ENCODE measurements at regions not wholly inside any gene's neighbourhood (a gene's known extent, or its start where the extent isn't known, plus 50 kb on each side); places are given as distances from the start of the nearest gene placed in this dataset.
"Not testable (repeated sequence)": the region's sequence is repeated elsewhere in the genome, so short reads cannot be mapped to it uniquely, and the experiment has no call there.

DNA sequence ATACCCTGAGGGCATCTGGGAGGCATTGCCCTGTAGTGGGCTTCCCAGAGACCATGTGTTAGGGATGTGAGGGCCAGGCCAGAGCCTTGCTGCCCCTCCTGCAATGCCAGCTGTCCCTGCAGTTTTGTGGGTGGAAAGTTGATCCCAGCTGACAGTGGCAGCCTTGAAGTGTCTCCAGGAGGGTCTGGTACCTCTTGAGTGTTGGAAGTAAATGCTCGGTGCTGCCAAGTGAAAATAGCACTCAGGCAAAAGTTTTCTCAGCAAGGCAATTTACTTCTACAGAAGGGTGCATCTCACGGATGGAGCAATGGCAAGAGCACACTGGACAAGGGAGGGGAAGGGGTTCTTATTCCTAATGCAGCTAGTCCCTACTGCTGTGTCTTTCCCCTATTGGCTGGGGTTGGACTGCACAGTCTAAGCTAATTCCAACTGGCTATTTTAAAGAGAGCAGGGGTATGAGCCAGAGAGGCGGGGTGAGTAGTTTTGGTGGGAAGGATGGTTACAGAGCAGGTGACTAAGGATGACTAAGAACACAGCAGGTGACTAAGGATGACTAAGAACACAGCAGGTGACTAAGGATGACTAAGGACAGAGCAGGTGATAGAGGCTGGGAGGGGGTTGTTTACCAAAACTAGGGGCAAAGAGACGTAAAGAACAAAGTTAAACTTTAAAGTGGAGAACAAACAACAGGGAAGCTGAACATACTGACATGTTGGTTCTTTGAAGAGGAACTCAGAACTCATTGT lies 146.0 kb upstream of the PZP start (continued):
- TF ChIP-seq LCORL (IDR thresholded peaks at IDR 0.05); CREM (CRISPR knock-in tag; IDR thresholded peaks at IDR 0.05): not testable (repeated sequence)
- TF ChIP-seq LCORL (CRISPR knock-in tag; IDR thresholded peaks at IDR 0.05) (0 out of 2 replicates have a peak, but pooled peaks have one; percentile 14), POGZ (CRISPR knock-in tag; IDR thresholded peaks at IDR 0.05) (0 out of 2 replicates have a peak, but pooled peaks have one; percentile 31), FOSL2 (CRISPR knock-in tag; IDR thresholded peaks at IDR 0.05) (peak; percentile 97), CREM (IDR thresholded peaks at IDR 0.05) (peak; percentile 38; the same call in 1 of the 2 replicates), JUNB (CRISPR knock-in tag; IDR thresholded peaks at IDR 0.05; ENCODE audit: borderline replicate concordance) (peak; percentile 59; the same call in 1 of the 2 replicates)
- TF ChIP-seq, protein P1, sequence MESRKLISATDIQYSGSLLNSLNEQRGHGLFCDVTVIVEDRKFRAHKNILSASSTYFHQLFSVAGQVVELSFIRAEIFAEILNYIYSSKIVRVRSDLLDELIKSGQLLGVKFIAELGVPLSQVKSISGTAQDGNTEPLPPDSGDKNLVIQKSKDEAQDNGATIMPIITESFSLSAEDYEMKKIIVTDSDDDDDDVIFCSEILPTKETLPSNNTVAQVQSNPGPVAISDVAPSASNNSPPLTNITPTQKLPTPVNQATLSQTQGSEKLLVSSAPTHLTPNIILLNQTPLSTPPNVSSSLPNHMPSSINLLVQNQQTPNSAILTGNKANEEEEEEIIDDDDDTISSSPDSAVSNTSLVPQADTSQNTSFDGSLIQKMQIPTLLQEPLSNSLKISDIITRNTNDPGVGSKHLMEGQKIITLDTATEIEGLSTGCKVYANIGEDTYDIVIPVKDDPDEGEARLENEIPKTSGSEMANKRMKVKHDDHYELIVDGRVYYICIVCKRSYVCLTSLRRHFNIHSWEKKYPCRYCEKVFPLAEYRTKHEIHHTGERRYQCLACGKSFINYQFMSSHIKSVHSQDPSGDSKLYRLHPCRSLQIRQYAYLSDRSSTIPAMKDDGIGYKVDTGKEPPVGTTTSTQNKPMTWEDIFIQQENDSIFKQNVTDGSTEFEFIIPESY (CRISPR knock-in tag; IDR thresholded peaks at IDR 0.05), result peak; percentile 39; the same call in 1 of the 2 replicates
- TF ChIP-seq, protein P2, sequence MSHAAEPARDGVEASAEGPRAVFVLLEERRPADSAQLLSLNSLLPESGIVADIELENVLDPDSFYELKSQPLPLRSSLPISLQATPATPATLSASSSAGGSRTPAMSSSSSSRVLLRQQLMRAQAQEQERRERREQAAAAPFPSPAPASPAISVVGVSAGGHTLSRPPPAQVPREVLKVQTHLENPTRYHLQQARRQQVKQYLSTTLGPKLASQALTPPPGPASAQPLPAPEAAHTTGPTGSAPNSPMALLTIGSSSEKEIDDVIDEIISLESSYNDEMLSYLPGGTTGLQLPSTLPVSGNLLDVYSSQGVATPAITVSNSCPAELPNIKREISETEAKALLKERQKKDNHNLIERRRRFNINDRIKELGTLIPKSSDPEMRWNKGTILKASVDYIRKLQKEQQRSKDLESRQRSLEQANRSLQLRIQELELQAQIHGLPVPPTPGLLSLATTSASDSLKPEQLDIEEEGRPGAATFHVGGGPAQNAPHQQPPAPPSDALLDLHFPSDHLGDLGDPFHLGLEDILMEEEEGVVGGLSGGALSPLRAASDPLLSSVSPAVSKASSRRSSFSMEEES (CRISPR knock-in tag; IDR thresholded peaks at IDR 0.05), result peak; percentile 93

DNA sequence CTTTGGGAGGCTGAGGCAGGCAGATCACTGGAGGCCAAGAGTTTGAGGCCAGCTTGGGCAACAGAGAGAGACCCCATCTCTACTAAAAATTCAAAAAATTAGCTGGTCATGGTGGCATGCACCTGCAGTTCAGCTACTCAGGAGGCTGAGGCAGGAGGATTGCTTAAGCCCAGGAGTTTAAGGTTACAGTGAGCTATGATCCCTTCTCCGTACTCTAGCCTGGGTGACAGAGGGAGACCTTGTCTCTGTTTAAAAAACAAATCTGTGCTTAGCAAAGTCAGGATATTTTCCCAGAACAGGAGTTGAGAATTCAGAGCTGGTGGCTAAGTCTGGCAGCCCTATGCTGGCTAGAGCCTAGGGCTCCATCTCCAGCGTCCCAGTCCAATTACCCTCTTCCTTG lies 142.9 kb upstream of the PZP start:
- H3K9ac ChIP-seq (ENCODE audit: insufficient read depth, low read depth, low read length), result no peak overlapping the region
- ChIA-PET CTCF (ENCODE audit: low intra/inter-chr PET ratio, low total read pairs) (no interaction called here), POLR2A (interaction anchor here (0.8 to 2.4 kb wide), 5 partner anchors 9 to 235 kb away, joined by 3 to 9 read pairs (median 4); partner anchors contain the start of gene A2M)
- peaks cover 19% of the 10 kb centered on the region for H3K9me3 ChIP-seq (ENCODE audit: low read length)
- no peaks in the 10 kb centered on the region for H3K79me2 ChIP-seq (ENCODE audit: insufficient read depth, low read length)
- no peaks in the 10 kb centered on the region; the same call in 1 of the 2 replicates for H4K20me1 ChIP-seq (ENCODE audit: insufficient read depth, low read length)
- no peak for DNase-seq (ENCODE audit: low spot score)
- peak; percentile 69 for ATAC-seq
- no peak overlapping the region for H3K27ac ChIP-seq (ENCODE audit: extremely low read length, insufficient read depth, low read length)
- H3K36me3 ChIP-seq (replicated peaks in 1 of 2; ENCODE audit: control insufficient read depth in 1 of 2, insufficient read depth in 2 of 2, low read length in 2 of 2), result no peaks in the 10 kb centered on the region
- in situ Hi-C loops (cut with HindIII; ENCODE audit: extremely low pct_ligation_motif_present, low pct_unique_long_range_greater_than_20kb) (no loop called here), intact Hi-C loops (cut with micrococcal nuclease; ENCODE audit: unreplicated experiment) (no loop called here)
- peak; percentile 21 for FAIRE-seq
- no peak overlapping the region for H2AFZ ChIP-seq (ENCODE audit: low read length)
- peak overlapping the region; percentile 68 for H3K4me2 ChIP-seq (ENCODE audit: low read depth, low read length)
- 30% methylated on average over 2 of the region's 2 CpGs for WGBS (ENCODE audit: low lambda C conversion rate)
- peaks cover 54% of the 10 kb centered on the region for H3K4me1 ChIP-seq (ENCODE audit: insufficient read depth, low read length)
- H3K27me3 ChIP-seq (ENCODE audit: control insufficient read depth in 1 of 2, insufficient read depth in 2 of 2, low read length in 2 of 2), result no peaks in the 10 kb centered on the region
- BruUV-seq (replicated peaks), result no TSS peak
- H3K4me3 ChIP-seq (replicated peaks in 1 of 3; ENCODE audit: insufficient read depth in 1 of 3, low read depth in 2 of 3, low read length in 3 of 3), result no peak overlapping the region
- TF ChIP-seq ZMYM3 (CRISPR knock-in tag; IDR thresholded peaks at IDR 0.05) (peak; percentile 74; the same call in 1 of the 2 replicates), CREM (IDR thresholded peaks at IDR 0.05) (no peak), CREM (CRISPR knock-in tag; IDR thresholded peaks at IDR 0.05) (no peak), ZNF282 (IDR thresholded peaks at IDR 0.05; ENCODE audit: partially characterized antibody) (no peak), TCF7 (IDR thresholded peaks at IDR 0.05; ENCODE audit: low read depth) (no peak), THRA (CRISPR knock-in tag; IDR thresholded peaks at IDR 0.05; ENCODE audit: borderline replicate concordance) (no peak), ZNF691 (CRISPR knock-in tag; IDR thresholded peaks at IDR 0.05; ENCODE audit: borderline replicate concordance, low read depth) (no peak)
- TF ChIP-seq, protein P3, sequence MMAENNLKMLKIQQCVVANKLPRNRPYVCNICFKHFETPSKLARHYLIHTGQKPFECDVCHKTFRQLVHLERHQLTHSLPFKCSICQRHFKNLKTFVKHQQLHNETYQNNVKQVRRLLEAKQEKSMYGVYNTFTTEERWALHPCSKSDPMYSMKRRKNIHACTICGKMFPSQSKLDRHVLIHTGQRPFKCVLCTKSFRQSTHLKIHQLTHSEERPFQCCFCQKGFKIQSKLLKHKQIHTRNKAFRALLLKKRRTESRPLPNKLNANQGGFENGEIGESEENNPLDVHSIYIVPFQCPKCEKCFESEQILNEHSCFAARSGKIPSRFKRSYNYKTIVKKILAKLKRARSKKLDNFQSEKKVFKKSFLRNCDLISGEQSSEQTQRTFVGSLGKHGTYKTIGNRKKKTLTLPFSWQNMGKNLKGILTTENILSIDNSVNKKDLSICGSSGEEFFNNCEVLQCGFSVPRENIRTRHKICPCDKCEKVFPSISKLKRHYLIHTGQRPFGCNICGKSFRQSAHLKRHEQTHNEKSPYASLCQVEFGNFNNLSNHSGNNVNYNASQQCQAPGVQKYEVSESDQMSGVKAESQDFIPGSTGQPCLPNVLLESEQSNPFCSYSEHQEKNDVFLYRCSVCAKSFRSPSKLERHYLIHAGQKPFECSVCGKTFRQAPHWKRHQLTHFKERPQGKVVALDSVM (CRISPR knock-in tag; IDR thresholded peaks at IDR 0.05), result peak; percentile 98
